ENCODE measurements at regions not wholly inside any gene's neighbourhood (a gene's known extent, or its start where the extent isn't known, plus 50 kb on each side); places are given as distances from the start of the nearest gene placed in this dataset.
"Not testable (repeated sequence)": the region's sequence is repeated elsewhere in the genome, so short reads cannot be mapped to it uniquely, and the experiment has no call there.

DNA sequence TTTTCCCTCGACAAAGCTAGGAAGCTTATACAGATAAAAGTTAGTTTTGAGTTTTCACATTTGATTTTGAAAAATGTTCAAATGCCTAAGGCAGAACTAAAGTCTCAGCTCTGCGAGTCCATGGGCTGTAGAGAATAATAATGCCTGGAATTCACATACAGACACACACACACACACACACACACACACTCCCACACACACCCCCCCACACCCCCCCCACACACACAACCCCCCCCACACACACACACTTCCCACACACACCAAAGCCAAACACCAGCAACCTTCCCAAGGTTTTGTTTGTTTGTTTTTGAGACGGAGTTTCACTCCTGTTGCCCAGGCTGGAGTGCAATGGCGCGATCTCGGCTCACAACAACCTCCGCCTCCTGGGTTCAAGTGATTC, 62.8 kb upstream of the EIF5 start:
- no peak for DNase-seq

DNA sequence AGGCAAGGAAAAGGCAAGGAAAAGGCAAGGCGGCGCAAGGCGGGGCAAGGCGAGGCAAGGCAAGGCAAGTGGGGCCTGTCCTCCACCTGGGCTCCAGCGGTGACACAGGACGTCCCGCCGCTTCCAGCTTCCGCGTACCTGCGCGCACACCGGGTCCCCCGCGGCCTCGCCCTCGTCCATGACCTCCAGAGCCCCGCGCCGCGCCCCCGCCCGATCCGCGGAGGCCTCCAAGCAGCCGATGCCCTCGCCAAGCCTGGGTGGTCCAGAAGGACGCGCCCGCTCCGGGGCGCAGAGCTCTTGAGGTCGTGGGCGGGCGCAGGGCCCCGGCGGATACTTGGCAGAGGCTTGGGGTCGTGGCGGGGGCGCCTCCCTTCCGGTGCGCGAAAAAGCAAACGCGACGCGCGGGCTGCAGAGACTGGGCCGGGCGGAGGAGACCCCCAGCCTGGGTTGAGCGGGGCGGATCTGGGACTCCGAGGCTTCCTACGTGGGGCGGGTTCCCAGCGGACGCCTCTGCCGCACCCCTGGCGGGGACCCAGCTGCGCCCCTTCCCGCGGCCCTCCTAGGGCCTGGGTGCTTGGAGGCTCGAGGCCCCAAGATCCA, 60.8 kb upstream of the EIF5 start:
- no peak for DNase-seq

- no peak for DNase-seq
Measured at GRCh38 chr14:103273745-103274615, 60.1 kb upstream of the EIF5 start.

DNA sequence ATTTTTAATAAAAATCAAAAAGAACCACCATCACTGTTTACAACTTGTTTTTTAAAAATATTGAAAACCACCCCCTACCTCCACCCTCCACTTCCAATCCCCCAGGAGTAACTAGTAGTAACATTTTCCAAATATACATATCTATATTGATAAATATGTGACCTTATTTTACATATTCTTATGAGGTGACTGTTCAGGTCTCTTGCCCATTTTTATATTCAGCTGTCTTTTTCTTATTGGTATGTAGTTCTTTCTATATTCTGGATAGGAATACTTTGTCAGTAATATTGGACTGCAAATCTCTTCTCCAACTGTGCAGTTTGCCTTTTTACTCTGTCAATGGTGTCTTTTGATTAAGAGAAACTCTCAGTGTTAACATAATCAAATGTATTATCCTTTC, 59.0 kb upstream of the EIF5 start:
- DNase-seq, result no peak

GRCh38 chr14:103277931-103278330, 56.1 kb upstream of the EIF5 start:
- no peak for DNase-seq

DNA sequence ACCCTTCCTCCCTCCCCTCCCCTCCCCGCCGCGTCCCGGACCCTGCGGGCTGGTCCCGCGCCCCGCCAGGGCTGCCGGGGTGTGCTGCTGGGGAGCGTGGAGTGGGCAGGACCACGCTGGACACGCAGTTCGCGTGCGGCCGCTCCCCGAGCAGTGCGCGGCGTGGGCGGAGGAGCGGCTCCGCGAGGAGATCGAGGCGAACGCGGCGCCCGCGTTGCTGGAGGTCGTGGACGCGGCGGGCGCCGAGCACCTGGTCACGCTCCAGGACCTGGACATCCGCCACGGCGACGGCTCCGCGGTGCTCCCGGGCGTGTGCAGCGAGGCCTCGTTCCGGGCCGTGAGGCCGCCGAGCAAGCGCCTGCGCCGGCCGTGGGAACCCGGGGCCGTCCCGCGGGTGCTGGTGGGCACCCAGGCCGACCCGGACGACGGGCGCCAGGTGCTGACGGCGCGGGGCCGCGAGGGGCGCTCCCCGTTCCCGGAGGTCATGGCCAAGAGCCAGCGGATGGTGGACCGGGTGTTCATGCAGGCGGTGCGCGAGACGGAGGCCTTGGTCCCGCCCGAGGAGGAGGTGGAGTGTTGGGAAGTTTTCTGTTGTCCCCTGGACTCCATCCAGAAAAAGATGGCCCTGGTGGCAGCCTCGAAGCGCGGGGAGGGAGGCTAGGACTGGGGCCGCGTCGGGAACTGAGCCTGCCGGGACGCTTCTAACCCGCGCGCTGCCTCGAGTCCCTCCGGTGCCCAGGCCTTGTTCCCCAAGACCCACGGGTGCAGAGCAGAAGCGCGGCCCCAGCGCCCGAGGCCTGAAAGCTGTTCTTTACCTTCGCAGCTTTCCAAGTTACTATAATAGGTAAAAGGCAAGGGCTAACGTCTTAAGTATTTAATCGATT, 54.7 kb upstream of the EIF5 start:
- peak in 1 of 2 experiments; percentile 50 for DNase-seq

- no peak for DNase-seq
Measured at GRCh38 chr14:103280278-103280928, 53.6 kb upstream of the EIF5 start.

DNA sequence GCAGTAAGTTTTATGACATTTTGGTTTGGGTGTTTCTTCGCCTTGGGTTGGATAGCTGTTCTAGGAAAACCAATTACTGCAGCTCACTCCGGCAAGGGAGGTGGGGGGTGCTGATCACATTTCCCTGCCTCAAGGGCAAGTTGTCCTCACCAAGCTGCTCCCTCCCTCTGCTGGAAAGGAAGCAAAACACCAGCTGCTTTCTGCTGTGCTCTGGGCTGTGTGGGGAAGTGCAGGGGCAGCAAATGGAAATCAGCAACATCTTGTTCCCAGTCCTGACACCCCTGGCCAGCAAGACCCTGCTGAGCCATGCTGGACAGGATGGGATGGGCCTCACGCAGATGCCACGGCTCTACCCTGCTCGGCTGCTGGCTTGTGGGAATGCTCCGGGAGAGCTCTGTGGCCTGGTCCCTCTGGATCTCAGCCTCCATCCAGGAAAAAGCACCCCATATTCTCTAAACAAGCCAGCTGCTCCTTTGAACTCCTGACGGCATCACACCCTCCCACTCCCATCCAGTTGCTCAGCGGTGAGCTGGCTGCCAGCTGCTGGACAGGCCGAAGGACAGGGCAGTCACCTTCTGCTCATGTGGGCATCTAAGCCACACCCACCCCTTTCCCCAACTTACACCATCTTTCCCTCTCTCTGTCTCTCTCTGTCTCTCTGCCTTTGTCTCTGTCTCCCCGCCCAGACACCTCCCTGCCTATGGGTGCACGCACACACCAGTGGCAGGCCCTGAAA, 52.4 kb upstream of the EIF5 start:
- DNase-seq, result peak; percentile 72 to 87

- not testable (repeated sequence) for DNase-seq
Measured at GRCh38 chr14:103282309-103282708, 51.7 kb upstream of the EIF5 start.

DNA sequence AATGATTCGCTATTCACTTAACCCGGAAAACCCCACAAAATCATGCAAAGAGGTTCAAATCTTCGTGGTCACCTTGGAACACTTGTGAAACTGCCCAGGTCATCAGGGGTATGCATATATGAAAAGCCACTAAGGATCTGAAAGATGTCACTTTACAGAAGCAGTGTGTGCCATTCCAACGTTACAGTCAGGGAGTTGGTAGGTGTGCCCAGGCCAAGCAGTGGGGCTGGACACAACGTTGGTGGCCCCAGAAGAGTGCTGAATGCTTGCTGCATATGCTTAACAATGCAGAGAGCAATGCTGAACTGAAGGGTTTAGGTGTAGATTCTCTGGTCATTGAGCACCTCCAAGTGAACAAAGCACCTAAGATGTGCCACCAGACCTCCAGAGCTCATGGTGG, 51.1 kb upstream of the EIF5 start:
- no peak for DNase-seq

- DNase-seq, result no peak
Measured at GRCh38 chr14:103283916-103284315, 50.1 kb upstream of the EIF5 start.

Data from NCI-H524 (cell line).